Thymus (tissue), 11 donors: ENCODE measurements at regions not wholly inside any gene's neighbourhood (a gene's known extent, or its start where the extent isn't known, plus 50 kb on each side); places are given as distances from the start of the nearest gene placed in this dataset.
"Not testable (repeated sequence)": the region's sequence is repeated elsewhere in the genome, so short reads cannot be mapped to it uniquely, and the experiment has no call there.

ENCODE experiments used
- DNase-seq, 9 donors: peaks; one replicate each; pipeline ENCODE4 v3.0.0-alpha.2; 2013; ENCODE audit warnings: low spot score in 9 of 9, low read depth in 6 of 9, missing footprints in 1 of 9
- H3K27ac ChIP-seq, 2 donors: one replicate each; pipeline ENCODE4 v1.5.1; 2013; ENCODE audit warnings: control low read depth in 1 of 2, low read depth in 1 of 2, low read length in 1 of 2, mild to moderate bottlenecking in 1 of 2, moderate library complexity in 1 of 2
- H3K27me3 ChIP-seq, 2 donors: one replicate each; pipeline ENCODE4 v1.5.1; 2013; ENCODE audit warnings: low read length in 1 of 2; ENCODE audit not compliant: control insufficient read depth in 2 of 2, insufficient read depth in 1 of 2
- H3K36me3 ChIP-seq, 2 donors: one replicate each; pipeline ENCODE4 v1.5.1; 2013; ENCODE audit warnings: low read length in 1 of 2, mild to moderate bottlenecking in 1 of 2, moderate library complexity in 1 of 2; ENCODE audit not compliant: control insufficient read depth in 2 of 2, insufficient read depth in 2 of 2
- H3K4me1 ChIP-seq, 2 donors: one replicate each; pipeline ENCODE4 v1.5.1; 2013; ENCODE audit warnings: low read length in 2 of 2; ENCODE audit not compliant: control insufficient read depth in 2 of 2, insufficient read depth in 2 of 2
- H3K4me3 ChIP-seq, 2 donors: one replicate each; pipeline ENCODE4 v1.5.1; 2013; ENCODE audit warnings: low read length in 2 of 2, control low read depth in 1 of 2, mild to moderate bottlenecking in 1 of 2
- H3K9me3 ChIP-seq, 2 donors: one replicate each; pipeline ENCODE4 v1.5.1; 2013; ENCODE audit warnings: low read length in 1 of 2, mild to moderate bottlenecking in 1 of 2; ENCODE audit not compliant: control insufficient read depth in 2 of 2, insufficient read depth in 1 of 2
- WGBS: extraction: QIAGEN DNeasy Blood & Tissue Kit; methylation state at CpG from one replicate; pipeline ENCODE4 v1.1.7; 2013; 5-methylcytosine and 5-hydroxymethylcytosine counted together
- donor health status: healthy.

GRCh38 chr10:30719832-30720231 is 90.3 kb upstream of the LYZL2 start:
- peaks cover 0 to 8% of the 10 kb centered on the region in 2 donors for H3K4me1 ChIP-seq
- WGBS: 93% methylated on average over 9 of the region's 9 CpGs
- H3K4me3 ChIP-seq: no peak overlapping the region
- no peaks in the 10 kb centered on the region for H3K27me3 ChIP-seq
- no peak overlapping the region for H3K27ac ChIP-seq
- peaks cover 0 to 5% of the 10 kb centered on the region in 2 donors for H3K9me3 ChIP-seq
- DNase-seq: no peak
- no peaks in the 10 kb centered on the region for H3K36me3 ChIP-seq

GRCh38 chr10:30709700-30710358 is 80.3 kb upstream of the LYZL2 start:
- 93% methylated on average over 6 of the region's 6 CpGs for WGBS
- Histone ChIP-seq H3K27ac (no peak overlapping the region), H3K4me1 (peaks cover 6 to 32% of the 10 kb centered on the region in 2 donors), H3K27me3 (no peaks in the 10 kb centered on the region), H3K4me3 (no peak overlapping the region), H3K36me3 (no peaks in the 10 kb centered on the region), H3K9me3 (peaks cover 3 to 16% of the 10 kb centered on the region in 2 donors)
- no peak for DNase-seq

- Histone ChIP-seq H3K9me3 (peaks cover 3 to 10% of the 10 kb centered on the region in 2 donors), H3K4me1 (peaks cover 9 to 38% of the 10 kb centered on the region in 2 donors), H3K36me3 (no peaks in the 10 kb centered on the region), H3K27me3 (no peaks in the 10 kb centered on the region), H3K27ac (no peak overlapping the region), H3K4me3 (no peak overlapping the region)
- no peak for DNase-seq
- WGBS: 94% methylated on average over 10 of the region's 10 CpGs
Observed at GRCh38 chr10:30709229-30709628, 79.7 kb upstream of the LYZL2 start.

- H3K4me1 ChIP-seq: peaks cover 11 to 48% of the 10 kb centered on the region in 2 donors
- no peak for DNase-seq
- WGBS: 98% methylated on average over 3 of the region's 3 CpGs
- H3K9me3 ChIP-seq: no peaks in the 10 kb centered on the region
- no peaks in the 10 kb centered on the region for H3K36me3 ChIP-seq
- H3K4me3 ChIP-seq: no peak overlapping the region
- H3K27ac ChIP-seq: no peak overlapping the region
- no peaks in the 10 kb centered on the region for H3K27me3 ChIP-seq
Observed at GRCh38 chr10:30708234-30708633, 78.7 kb upstream of the LYZL2 start.

GRCh38 chr10:30706189-30706588 is 76.6 kb upstream of the LYZL2 start:
- 91% methylated on average over 1 of the region's 1 CpG for WGBS
- H3K9me3 ChIP-seq, DNase-seq, H3K27me3 ChIP-seq, H3K36me3 ChIP-seq: not testable (repeated sequence)
- H3K4me1 ChIP-seq: peaks cover 25 to 68% of the 10 kb centered on the region in 2 donors
- peak overlapping the region; percentile 96 for H3K27ac ChIP-seq
- peak overlapping the region in 1 of 2 donors; percentile 52 for H3K4me3 ChIP-seq

GRCh38 chr10:30705625-30706149 is 76.1 kb upstream of the LYZL2 start:
- Histone ChIP-seq H3K27ac (peak overlapping the region; percentile 96), H3K36me3 (no peaks in the 10 kb centered on the region), H3K4me3 (peak overlapping the region; percentile 52 to 60), H3K9me3 (no peaks in the 10 kb centered on the region), H3K4me1 (peaks cover 25 to 68% of the 10 kb centered on the region in 2 donors), H3K27me3 (no peaks in the 10 kb centered on the region)
- 18% methylated on average over 9 of the region's 9 CpGs for WGBS
- DNase-seq: peak in 5 of 9 donors; percentile 47 to 79 (median 59)

- peak overlapping the region; percentile 96 for H3K27ac ChIP-seq
Observed at GRCh38 chr10:30705101-30705624, 75.6 kb upstream of the LYZL2 start.

GRCh38 chr10:30704601-30705100 is 75.1 kb upstream of the LYZL2 start:
- not testable (repeated sequence) for H3K36me3 ChIP-seq, H3K27me3 ChIP-seq, H3K9me3 ChIP-seq
- WGBS: 21% methylated on average over 14 of the region's 14 CpGs
- H3K4me1 ChIP-seq: peaks cover 32 to 77% of the 10 kb centered on the region in 2 donors
- H3K4me3 ChIP-seq: peak overlapping the region; percentile 52 to 60
- peak in 3 of 9 donors; percentile 32 to 70 (median 37) for DNase-seq
- peak overlapping the region; percentile 96 for H3K27ac ChIP-seq

More at GRCh38 chr10:30705101-30705624, 75.6 kb upstream of the LYZL2 start:
- no peaks in the 10 kb centered on the region for H3K36me3 ChIP-seq
- WGBS: 1% methylated on average over 9 of the region's 9 CpGs
- no peaks in the 10 kb centered on the region for H3K9me3 ChIP-seq
- peak overlapping the region; percentile 52 to 60 for H3K4me3 ChIP-seq
- peaks cover 27 to 73% of the 10 kb centered on the region in 2 donors for H3K4me1 ChIP-seq
- peak; percentile 65 to 92 (median 78) for DNase-seq
- H3K27me3 ChIP-seq: no peaks in the 10 kb centered on the region

- no peaks in the 10 kb centered on the region for H3K36me3 ChIP-seq
- 80% methylated on average over 11 of the region's 11 CpGs for WGBS
- H3K4me1 ChIP-seq: peaks cover 33 to 74% of the 10 kb centered on the region in 2 donors
- H3K4me3 ChIP-seq: peak overlapping the region; percentile 52 to 60
- H3K9me3 ChIP-seq: no peaks in the 10 kb centered on the region
- H3K27ac ChIP-seq: peak overlapping the region; percentile 96
- H3K27me3 ChIP-seq: no peaks in the 10 kb centered on the region
- peak in 3 of 9 donors; percentile 30 to 68 (median 31) for DNase-seq
Observed at GRCh38 chr10:30704026-30704600, 74.6 kb upstream of the LYZL2 start.
